ENCODE measurements at regions not wholly inside any gene's neighbourhood (a gene's known extent, or its start where the extent isn't known, plus 50 kb on each side); places are given as distances from the start of the nearest gene placed in this dataset.

GRCh38 chrX:46036508-46036907, 508.7 kb downstream of the ZNF674 start:
- FAIRE-seq (no peak), DNase-seq (ENCODE audit: low read depth, low spot score) (no peak)
- ChIA-PET CTCF (no interaction called here), POLR2A (no interaction called here)
- no peaks in the 10 kb centered on the region for H3K36me3 ChIP-seq (ENCODE audit: control insufficient read depth in 2 of 2, extremely low read depth in 1 of 2, insufficient read depth in 2 of 2, low read length in 2 of 2)
- TF ChIP-seq CTCF (IDR thresholded peaks at IDR 0.05; ENCODE audit: extremely low read depth in 1 of 2, insufficient read depth in 1 of 2, low read depth in 1 of 2, low read length in 2 of 2) = no peak
- no peak for TF ChIP-seq JUN (IDR thresholded peaks at IDR 0.05; ENCODE audit: borderline replicate concordance, insufficient read depth, insufficient read length, low read depth)
- TF ChIP-seq MYC (IDR thresholded peaks at IDR 0.05; ENCODE audit: low read depth, low read length) = no peak
- TF ChIP-seq MAX (IDR thresholded peaks at IDR 0.05; ENCODE audit: insufficient read depth, insufficient read length) = no peak
- TF ChIP-seq EZH2 (IDR thresholded peaks at IDR 0.05; ENCODE audit: borderline replicate concordance, low read depth, low read length, severe bottlenecking) = no peak
- TF ChIP-seq POLR2A (IDR thresholded peaks at IDR 0.05; ENCODE audit: low read depth, low read length) = no peak
- no peak for TF ChIP-seq FOS (IDR thresholded peaks at IDR 0.05; ENCODE audit: borderline replicate concordance, insufficient read depth, low read length)
- TF ChIP-seq POLR2AphosphoS5 (IDR thresholded peaks at IDR 0.05; ENCODE audit: insufficient read depth, low read depth, low read length) = no peak
- no peak for TF ChIP-seq GATA2 (IDR thresholded peaks at IDR 0.05; ENCODE audit: insufficient read depth, insufficient read length, low read depth, low read length)
- H3K9me1 ChIP-seq (replicated peaks; ENCODE audit: control insufficient read depth, extremely low read depth, insufficient read depth, low read length) = no peaks in the 10 kb centered on the region
- dilution Hi-C loops (cut with MboI; ENCODE audit: extremely low pct_ligation_motif_present, low sequenced_read_pairs) = no loop called here
- no peaks in the 10 kb centered on the region for H3K9me3 ChIP-seq (replicated peaks; ENCODE audit: control insufficient read depth, insufficient read depth, low read length)
- H3K4me1 ChIP-seq (ENCODE audit: control insufficient read depth, extremely low read depth, insufficient read depth, low read length) = no peaks in the 10 kb centered on the region
- H2AFZ ChIP-seq (ENCODE audit: low read depth, low read length) = no peak overlapping the region
- no peak overlapping the region for H3K4me2 ChIP-seq (ENCODE audit: insufficient read depth, low read length)
- H3K27ac ChIP-seq (ENCODE audit: insufficient read depth, low read depth, low read length) = no peak overlapping the region
- no peaks in the 10 kb centered on the region for H3K79me2 ChIP-seq (ENCODE audit: control insufficient read depth, insufficient read depth, low read length)
- no TSS peak for BruUV-seq (replicated peaks)
- H3K4me3 ChIP-seq (replicated peaks in 1 of 3; ENCODE audit: insufficient read depth in 1 of 3, low read depth in 1 of 3, low read length in 3 of 3) = no peak overlapping the region
- no peak overlapping the region for H3K9ac ChIP-seq (replicated peaks; ENCODE audit: extremely low read depth, insufficient read depth, low read length)
- intact Hi-C loops (cut with micrococcal nuclease) = no loop called here
- H3K27me3 ChIP-seq (ENCODE audit: control insufficient read depth in 2 of 2, insufficient read depth in 2 of 2, low read length in 2 of 2) = no peaks in the 10 kb centered on the region
- H4K20me1 ChIP-seq (replicated peaks; ENCODE audit: control insufficient read depth, extremely low read depth, insufficient read depth, low read length) = no peaks in the 10 kb centered on the region
